GM19025 (cell line): ENCODE measurements at regions not wholly inside any gene's neighbourhood (a gene's known extent, or its start where the extent isn't known, plus 50 kb on each side); places are given as distances from the start of the nearest gene placed in this dataset.
"Not testable (repeated sequence)": the region's sequence is repeated elsewhere in the genome, so short reads cannot be mapped to it uniquely, and the experiment has no call there.

Experiments used
- ATAC-seq: cut with Tn5 transposase; IDR thresholded peaks from one replicate; pipeline ENCODE4 v1.9.1; 2021; ENCODE audit warnings: mild to moderate bottlenecking, low read depth, moderate library complexity; ENCODE audit not compliant: unreplicated experiment

DNA sequence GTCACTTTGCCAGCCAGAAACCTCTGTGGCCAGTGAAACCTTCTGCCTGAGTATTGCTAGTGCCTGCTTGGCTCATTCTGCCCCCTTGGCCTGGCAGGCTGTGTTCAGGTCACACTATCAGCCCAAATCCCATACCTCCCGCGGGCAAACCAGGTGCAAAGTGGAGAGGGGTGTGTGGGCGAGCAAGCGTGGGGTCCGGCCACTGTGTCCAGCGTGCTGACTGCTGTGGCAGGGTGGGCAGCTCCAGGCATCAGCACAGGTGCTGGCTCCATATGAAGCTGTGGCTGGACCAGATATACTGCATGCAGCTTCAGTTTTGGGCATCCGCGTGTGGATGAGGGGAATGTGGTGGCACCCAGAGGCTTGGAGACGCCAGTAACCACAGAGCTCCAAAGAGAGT lies 576.5 kb upstream of the EDIL3 start:
- no peak for ATAC-seq

DNA sequence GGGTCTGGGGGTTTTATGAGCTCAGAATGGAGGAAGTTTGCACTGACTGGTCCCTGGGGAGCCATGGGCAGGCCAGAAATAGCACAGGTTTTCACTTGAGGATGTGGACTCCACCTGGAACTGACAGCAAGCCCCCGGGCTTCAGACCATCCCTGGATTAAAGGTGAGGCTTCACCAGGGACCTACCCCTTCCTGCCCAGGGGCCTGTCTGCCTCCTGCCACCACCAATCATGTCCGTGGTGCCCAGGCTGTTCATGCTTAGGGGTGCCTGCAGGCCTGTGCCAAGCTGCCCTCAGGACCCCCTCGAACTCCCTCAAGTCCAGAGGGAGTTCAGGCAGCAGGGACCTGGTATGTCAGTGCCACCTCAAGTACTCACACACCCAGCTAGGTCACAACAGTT lies 577.2 kb upstream of the EDIL3 start:
- no peak for ATAC-seq

DNA sequence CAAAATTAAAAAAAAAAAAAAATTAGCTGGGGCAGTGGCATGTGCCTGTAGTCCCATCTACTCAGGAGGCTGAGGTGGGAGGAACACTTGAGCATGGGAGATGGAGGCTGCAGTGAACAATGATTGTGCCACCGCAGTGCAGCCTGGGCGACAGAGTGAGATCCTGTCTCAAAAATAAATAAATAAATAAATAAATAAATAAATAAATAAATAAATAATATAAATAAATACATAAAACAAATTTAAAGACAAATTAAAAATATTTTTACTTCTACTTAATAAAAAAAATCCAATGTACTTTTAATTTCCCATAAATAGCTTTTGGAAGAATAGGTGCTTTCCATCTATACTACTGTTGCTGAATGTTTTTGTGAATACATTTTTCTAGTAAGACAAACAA lies 598.4 kb upstream of the EDIL3 start:
- ATAC-seq: no peak

DNA sequence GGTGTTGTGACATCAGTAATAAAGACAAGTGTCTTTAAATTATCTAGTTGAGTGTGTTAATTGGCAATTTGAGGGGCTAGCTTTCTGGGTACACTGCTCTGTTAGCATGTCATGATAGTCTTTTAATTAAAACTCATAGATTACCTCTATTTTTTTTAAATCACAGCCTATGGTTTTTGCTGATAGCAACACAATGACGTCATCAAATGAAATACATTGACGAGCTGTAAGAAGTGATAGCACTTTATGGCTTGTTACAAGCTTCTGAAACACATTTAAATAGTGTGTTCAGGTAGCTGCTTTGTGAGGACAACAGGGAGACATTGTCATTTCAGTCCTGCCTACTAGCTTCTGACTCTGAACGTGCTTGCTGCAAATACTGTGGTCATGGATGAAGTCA lies 600.5 kb upstream of the EDIL3 start:
- no peak for ATAC-seq

DNA sequence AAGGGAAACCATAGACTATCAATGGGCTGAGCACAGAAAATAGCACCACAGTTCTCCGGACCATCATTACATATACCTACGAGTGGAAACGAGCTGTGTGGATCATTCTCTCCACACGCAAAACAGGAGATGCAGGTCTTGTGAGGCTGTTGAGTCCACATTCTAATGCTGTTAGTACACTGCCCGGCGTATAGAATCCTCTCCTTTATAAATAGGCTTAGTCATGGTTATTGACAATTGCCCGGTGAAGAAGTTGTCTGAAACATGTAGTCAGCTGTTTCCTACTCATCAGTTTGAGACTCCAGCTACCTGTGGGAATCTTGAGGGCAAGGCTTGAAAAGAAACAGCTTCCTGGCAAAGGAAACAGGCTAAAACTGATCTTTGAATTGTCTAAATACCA lies 602.0 kb upstream of the EDIL3 start:
- ATAC-seq: no peak

DNA sequence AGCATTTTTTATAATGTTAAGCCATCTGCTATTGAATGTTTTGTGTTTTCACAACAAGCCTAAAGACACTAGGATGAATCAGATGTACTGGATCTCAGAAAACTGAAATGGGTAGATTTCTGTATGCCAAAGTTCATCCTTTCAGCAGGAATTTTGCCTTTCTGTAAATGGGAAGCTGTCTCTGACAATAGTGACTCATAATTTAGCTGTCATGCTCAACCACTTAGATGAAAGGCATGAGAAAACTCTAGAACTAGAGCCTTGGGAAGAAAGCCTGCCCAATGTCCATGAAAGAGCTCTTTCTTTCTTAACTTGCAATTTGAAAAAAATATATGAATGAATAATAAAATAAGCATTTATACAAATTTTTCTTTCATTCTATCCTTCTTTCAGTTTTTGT lies 616.0 kb upstream of the EDIL3 start:
- no peak for ATAC-seq

DNA sequence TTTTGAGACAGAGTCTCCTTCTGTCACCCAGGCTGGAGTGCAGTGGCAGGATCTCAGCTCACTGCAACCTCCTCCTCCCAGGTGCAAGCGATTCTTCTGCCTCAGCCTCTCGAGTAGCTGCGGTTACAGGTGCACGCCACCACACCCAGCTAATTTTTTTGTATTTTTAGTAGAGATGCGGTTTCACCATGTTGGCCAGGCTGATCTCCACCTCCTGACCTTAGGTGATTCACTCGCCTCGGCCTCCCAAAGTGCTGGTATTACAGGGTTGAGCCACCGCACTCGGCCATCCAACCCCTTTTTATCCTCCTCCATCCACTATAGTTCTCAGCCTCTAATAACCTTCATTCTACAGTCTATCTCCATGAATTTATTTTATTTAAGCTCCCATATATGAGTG lies 617.3 kb upstream of the EDIL3 start:
- ATAC-seq: not testable (repeated sequence)

DNA sequence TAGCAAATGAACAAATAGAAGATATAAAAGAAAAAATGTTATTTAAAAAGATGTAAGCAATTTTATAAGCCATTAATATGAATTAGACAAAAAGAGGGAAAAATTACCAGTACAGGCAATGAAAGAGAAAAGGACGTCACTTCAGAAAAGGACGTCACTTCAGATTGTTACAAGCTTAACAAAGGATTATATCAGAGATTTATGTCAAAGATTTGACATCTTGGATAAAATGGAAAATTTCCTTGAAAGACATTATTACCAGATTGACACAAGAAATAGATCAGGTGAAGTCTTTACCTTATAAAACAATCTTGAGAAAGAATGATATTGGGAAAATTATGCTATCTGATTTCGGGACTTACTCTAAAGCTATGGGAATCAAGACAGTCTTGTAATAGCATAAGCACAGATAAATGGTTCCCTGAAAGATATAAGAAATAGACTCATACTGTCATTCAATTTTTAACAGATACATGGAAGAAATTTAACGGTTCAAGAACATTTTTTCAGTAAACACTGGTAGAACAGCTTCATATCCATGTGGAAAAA lies 625.4 kb upstream of the EDIL3 start:
- no peak for ATAC-seq

DNA sequence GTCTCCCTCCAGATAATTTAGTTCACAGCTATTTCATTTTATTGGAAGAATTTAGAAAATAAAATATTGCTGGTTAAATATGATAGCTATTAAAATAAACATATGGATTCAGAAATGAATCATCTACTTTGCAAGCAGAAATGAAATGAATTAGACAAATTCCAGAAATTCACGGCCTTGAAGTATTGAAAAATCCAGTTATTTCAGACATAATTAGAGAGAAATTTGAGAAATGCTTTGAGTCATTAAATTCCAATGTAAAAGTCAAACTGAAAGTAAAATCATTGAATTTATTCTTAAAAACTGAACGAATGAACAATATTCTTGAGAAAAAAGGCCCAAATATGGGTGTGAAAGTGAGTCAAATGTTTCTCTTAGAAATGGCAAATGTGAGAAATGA lies 632.6 kb upstream of the EDIL3 start:
- no peak for ATAC-seq

DNA sequence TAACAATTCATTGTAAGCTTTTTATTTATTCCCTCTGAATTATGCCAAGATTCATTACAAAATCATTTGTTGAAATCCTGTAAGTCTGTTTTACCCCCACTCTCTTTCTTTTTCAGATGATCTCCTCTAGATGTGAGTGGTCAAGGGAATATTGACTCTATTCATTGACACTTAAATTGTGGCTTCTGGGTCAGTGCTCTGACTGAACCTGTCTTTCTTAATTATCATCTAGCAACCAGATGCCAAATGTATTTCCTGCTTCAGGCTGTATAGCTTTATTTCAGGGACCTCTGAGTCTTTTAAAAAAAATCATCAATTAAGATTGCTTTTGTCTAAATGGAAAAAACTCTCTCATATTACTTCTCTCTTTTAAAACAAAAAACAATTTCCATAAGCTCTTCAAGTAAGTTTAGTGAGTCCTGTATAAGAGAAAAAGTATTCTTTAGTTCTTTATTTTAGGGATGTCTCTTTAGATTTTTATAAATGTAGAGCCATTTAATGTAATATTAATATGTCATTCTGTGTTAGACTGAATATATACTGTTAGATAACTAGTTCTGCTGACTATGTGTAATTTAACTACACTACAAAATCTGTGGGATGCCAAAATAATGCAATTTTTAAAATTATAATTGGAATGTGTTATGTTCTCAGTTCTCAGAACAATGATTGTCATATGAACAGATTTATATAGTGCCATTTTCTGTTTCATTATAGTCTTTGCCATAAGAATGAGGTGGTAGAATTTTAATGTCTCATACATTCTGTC lies 645.8 kb upstream of the EDIL3 start:
- no peak for ATAC-seq

DNA sequence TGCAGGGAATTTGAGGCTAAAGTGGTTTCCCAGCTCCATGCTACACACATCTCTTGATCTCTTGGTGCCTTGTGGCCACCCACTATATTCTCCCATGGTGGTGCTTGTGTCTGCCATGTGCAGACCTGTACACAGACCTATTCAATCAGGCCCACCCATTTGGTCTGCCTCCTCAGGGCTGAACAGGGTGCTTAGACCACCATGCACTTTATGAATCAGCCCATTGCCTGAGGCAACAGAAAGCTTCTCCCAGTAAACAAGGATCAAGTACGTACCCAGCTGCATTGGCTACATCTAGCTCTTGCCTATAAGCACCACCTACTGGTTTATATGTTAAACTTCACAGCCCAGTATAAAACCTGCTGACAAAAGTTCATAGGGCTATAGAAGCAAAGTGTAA lies 664.3 kb upstream of the EDIL3 start:
- no peak for ATAC-seq

DNA sequence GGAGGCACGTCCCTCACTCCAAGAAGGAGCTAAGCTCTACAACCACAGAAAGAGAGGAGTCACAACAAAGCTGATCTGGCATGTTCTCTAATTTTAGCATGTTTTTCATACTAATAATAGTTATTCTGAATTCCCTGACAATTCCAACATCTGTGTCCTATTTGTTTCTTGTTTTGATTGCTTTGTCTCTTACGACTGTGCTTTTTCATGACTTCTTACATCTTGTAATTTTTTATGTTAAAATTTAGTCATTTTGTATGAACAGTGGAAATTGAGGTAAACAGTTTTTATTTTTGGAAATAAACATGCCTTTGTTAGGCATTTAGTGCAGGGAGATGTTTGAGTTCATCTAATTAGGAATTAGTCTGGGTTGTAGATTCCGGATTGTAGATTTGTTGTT lies 668.1 kb upstream of the EDIL3 start:
- no peak for ATAC-seq

DNA sequence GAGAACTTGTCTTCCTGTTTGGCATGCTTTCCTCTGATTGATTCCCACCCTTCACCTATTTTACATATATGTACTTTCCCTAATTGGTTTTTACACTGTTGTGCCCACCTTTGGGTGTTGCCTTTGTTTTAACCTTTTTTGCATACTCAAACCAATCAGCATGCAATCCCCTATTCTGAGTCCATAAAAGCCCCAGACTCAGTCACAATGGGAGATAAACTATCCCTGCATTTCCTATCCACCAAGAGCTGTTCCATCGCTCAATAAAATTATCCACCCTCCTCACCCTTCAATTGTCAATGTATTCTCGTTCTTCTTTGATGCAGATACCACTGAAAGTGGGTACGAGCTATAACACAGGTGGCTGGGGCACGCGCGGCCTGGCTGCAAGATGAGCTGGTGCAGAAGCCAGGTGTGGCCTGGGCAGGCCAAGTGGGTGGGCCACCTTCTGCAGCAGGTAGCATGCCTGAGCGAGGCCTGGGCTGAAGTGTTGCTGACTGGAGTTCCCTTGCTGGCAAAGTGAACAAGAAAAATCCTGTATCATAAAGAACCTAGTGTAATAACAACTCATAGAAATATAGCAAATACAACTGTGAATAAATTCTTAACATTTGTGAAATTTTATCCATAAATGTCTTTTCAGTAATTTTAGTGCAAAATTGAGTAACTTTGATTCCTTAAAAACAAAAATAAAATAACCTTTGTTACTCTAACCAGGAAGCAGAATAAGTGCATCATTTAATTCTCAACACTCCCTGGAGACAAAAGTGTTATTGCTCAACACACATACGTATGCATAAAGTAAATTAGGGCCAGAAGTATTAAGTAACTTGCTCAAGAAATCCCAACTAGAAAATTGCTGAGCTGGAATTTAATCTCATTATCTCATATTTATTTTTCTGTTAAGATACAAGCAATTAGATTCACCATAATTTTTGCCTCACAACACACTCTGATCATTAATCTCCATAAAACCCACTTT lies 685.3 kb upstream of the EDIL3 start:
- ATAC-seq: no peak

DNA sequence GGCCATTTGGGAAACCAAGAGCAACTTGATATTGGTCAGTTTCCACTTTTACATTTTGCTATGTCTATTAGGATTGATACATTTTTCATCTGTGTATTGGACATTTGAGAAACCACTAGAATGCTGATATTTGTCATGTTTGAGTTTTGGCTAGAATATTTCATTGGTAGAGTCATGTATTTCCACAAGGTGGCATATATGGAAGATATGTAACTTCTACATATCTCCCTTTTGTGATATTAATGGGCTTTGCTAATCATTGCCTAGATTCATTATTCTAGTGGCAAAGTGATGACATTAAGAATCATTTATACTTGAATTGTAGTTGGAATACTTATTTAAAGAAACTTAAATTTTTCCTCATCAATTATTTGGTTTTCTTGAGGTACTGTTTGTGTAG lies 692.9 kb upstream of the EDIL3 start:
- no peak for ATAC-seq

DNA sequence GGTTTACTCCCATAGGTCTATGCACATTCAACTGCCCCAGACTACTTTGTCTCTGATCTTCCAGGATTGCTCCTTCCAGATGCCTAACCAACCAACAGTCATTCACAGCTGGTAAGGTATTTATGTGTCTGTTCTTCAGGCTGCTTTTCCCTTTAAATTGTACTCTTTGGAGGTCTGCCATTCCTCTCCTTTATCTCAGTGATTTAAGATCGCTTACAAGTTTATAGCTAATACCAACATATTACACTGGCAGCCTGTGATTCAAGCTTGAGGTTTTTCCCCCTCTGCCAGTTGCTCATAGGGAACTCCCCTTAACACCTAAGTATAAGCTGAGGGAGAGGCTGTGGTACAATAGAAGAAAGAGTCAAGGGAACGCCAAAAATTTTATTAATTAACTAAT lies 711.7 kb upstream of the EDIL3 start:
- no peak for ATAC-seq

DNA sequence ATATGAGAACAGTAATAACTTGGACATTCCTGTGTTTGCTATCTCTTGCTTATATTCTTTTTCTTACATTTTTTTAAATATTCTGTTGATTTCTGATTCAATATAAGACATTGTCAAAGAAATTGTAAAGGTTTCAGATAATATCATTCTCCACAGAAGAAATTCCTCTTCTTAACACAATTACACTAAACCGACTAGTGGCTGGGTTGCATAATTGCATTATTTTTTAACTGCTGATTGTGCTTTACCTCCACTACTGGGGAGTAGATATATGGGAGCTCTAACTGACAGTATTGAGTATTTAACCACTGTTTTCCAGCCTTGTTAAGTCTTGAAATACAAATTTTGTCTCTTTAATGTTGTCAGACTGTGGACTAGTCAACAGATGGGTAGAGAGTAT lies 723.8 kb upstream of the EDIL3 start:
- no peak for ATAC-seq

DNA sequence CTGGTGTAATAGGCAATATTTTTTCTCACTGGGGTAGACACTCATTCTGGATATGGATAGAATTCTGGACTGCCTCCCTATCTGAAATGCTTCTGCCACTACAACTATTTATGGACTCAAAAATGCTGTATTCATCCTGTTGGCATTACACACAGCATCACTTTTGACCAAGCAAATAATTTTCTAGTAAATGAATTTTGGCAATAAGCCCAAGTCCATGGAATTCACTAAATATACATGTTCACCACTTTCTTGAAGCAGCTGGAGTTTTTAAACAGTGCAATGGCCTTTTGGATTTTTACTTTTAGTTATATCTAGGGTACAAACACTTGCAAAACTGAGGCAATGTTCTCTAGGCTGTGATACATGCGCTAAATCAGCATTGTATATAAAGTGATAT lies 724.9 kb upstream of the EDIL3 start:
- no peak for ATAC-seq

DNA sequence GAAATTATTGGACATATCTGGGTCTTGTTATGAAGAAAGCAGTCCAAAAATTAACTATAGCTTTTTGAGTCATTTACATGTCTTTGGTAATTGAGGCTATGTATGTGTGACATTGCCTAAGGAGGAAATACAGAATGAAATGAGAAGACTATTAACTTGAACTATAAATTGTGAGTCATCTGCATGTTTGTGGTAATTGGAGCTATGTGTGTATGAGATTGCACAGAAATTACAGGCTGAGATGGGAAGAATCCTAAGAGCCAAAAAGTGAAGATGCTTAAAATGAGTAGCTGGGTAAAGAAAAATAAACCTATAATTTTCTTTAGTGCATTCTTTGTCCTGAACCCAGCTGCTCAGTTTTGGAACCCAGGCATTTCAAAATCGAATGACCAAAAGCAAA lies 747.6 kb upstream of the EDIL3 start:
- ATAC-seq: no peak

DNA sequence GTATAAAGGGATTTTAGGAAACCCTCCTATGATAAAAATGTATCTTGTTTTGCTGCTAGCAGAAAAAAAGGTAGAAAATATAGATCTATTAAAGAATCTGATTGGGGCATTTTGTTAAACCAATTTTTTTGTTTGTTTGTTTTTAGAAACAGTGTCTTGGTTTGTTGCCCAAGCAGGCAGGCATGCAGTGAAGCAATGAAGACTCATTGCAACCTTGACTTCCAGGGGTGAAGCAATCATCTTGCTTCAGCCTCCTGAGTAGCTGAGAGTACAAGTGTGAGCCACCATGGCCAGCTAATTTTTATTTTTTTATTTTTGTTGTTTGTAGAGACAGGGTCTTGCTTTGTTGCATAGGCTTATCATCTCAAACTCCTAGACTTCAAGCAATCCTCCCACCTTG lies 755.8 kb upstream of the EDIL3 start:
- ATAC-seq: no peak

DNA sequence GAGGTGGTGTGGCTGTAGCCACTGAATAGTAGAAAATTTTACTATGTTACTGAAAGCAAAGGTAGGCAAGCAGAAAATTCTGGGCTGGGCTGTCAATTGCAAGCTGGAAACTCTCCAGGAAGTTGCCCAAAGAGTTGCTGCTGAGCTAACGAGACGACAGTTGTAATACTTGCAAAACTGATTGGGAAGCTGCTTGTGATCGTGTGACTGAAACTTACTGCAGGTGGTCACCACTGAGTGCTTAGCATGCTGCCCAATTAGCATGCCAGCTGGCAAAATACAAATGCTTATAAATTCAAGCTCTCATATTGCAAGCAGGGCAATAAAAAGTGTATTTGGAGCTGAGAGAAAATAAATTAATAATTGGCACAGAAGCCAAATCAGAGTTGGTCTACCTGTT lies 758.5 kb upstream of the EDIL3 start:
- ATAC-seq: no peak

DNA sequence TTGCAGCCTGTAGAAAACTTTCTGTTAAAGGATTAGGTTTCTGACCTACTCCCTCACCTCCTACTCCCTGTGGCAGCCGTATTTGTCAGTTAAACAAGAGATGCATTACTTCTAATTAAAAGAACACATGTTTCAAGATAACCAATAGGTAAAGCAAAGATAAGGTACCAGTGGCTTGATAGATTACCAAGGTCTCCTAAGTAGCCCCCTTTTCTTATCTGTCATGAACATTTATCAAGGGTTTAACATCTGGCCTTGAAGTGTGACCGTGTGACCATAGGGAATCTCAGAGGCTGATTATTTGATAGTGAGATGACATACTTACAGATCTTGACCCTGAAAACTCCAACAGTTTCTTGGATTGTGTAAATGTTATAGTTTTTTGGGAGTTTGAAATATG lies 764.0 kb upstream of the EDIL3 start:
- no peak for ATAC-seq

DNA sequence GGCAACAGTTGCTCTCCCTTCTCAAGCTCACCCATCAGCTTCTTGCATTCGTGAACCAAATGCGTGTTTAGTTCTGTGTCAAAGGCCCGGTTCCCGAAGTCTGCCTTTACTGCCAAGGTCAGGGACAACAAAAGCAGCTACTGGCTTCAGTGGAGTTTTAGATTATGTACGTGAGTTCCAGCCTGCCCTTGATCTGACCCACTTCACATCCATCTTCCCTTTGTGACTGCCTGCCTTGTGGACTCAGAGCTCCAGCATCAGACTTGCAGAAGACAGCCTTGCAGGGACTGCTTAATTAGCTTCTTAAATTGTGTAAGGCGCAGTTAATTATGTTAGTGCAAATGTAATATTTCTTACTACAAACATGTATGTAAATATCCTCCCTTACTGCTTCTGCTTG lies 774.7 kb upstream of the EDIL3 start:
- ATAC-seq: no peak
